ENCODE measurements at regions not wholly inside any gene's neighbourhood (a gene's known extent, or its start where the extent isn't known, plus 50 kb on each side); places are given as distances from the start of the nearest gene placed in this dataset.

DNA sequence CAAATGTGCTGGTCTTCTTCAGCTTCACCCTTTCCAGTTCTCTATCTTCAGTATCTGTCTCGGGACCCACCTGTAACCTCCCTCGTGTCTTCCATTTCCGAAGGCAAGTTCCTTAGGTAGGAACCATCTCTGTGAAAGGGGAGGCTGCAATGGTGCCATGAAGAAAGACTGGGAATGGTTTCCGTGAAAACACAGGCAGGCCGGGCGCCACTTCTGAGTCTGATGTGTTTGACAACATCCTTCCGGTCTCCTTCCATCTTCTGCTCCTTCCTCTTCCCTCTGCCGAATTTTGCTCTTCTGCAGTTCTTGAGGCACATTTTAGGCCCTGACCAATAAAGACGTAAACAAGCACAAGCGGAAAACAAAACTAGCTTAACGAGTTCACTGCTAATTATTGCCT is 328.0 kb downstream of the THBS2 start:
- H3K27me3 ChIP-seq (replicated peaks; ENCODE audit: insufficient read depth, low read length) = no peaks in the 10 kb centered on the region
- no peak overlapping the region for H3K4me2 ChIP-seq (ENCODE audit: low read depth, low read length)
- no peak for DNase-seq
- H2AFZ ChIP-seq (ENCODE audit: low read length) = no peak overlapping the region
- H3K9ac ChIP-seq (ENCODE audit: low read length) = no peak overlapping the region
- TF ChIP-seq EZH2phosphoT487 (IDR thresholded peaks at IDR 0.05; ENCODE audit: low read length) (no peak), EZH2 (optimal IDR thresholded peaks at IDR 0.05; ENCODE audit: low read depth, low read length) (no peak)
- TF ChIP-seq, protein P1, sequence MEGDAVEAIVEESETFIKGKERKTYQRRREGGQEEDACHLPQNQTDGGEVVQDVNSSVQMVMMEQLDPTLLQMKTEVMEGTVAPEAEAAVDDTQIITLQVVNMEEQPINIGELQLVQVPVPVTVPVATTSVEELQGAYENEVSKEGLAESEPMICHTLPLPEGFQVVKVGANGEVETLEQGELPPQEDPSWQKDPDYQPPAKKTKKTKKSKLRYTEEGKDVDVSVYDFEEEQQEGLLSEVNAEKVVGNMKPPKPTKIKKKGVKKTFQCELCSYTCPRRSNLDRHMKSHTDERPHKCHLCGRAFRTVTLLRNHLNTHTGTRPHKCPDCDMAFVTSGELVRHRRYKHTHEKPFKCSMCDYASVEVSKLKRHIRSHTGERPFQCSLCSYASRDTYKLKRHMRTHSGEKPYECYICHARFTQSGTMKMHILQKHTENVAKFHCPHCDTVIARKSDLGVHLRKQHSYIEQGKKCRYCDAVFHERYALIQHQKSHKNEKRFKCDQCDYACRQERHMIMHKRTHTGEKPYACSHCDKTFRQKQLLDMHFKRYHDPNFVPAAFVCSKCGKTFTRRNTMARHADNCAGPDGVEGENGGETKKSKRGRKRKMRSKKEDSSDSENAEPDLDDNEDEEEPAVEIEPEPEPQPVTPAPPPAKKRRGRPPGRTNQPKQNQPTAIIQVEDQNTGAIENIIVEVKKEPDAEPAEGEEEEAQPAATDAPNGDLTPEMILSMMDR (IDR thresholded peaks at IDR 0.05; ENCODE audit: low read length) = no peak
- H3K4me3 ChIP-seq (ENCODE audit: low read length) = no peak overlapping the region
- H3K9me3 ChIP-seq (replicated peaks; ENCODE audit: insufficient read depth, low read length) = no peaks in the 10 kb centered on the region
- H3K79me2 ChIP-seq (ENCODE audit: low read length) = no peaks in the 10 kb centered on the region
- no peaks in the 10 kb centered on the region for H3K36me3 ChIP-seq (replicated peaks; ENCODE audit: insufficient read depth, low read length)
- H3F3A ChIP-seq (ENCODE audit: insufficient read depth, low read length) = no peaks in the 10 kb centered on the region
- H4K20me1 ChIP-seq (ENCODE audit: insufficient read depth, low read length) = no peaks in the 10 kb centered on the region
- H3K9me2 ChIP-seq (replicated peaks; ENCODE audit: insufficient read depth, low read length) = no peaks in the 10 kb centered on the region
- H3K4me1 ChIP-seq (ENCODE audit: low read length) = no peaks in the 10 kb centered on the region
- H3K27ac ChIP-seq (ENCODE audit: low read length) = no peak overlapping the region

DNA sequence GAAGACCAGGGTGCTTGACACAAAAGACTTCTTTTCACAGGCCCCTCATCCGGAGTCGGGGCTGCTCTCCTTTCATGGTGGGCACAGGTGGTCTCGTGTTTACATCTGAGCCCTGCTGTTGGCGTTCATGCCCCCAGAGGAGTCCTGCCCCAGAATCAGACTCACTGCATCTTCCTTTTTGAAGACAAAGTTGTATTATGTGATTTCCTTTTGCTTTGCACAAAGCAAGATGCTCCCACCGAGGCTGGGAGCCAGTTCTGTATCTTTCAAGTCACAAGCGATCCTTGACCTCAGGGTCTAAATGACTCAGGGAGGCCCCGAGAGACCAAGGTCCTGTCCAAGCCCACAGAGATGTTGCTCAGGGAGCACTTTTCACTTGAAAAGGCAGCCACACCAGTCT is 330.5 kb downstream of the THBS2 start:
- Histone ChIP-seq H3K9me2 (replicated peaks; ENCODE audit: insufficient read depth, low read length) (no peaks in the 10 kb centered on the region), H3K27ac (ENCODE audit: low read length) (no peak overlapping the region), H3K4me1 (ENCODE audit: low read length) (no peaks in the 10 kb centered on the region), H3K79me2 (ENCODE audit: low read length) (no peaks in the 10 kb centered on the region), H3K36me3 (replicated peaks; ENCODE audit: insufficient read depth, low read length) (no peaks in the 10 kb centered on the region), H3K27me3 (replicated peaks; ENCODE audit: insufficient read depth, low read length) (no peaks in the 10 kb centered on the region), H3K4me3 (ENCODE audit: low read length) (no peak overlapping the region), H3F3A (ENCODE audit: insufficient read depth, low read length) (no peaks in the 10 kb centered on the region), H3K4me2 (ENCODE audit: low read depth, low read length) (no peak overlapping the region), H3K9me3 (replicated peaks; ENCODE audit: insufficient read depth, low read length) (no peaks in the 10 kb centered on the region), H4K20me1 (ENCODE audit: insufficient read depth, low read length) (no peaks in the 10 kb centered on the region), H2AFZ (ENCODE audit: low read length) (no peak overlapping the region), H3K9ac (ENCODE audit: low read length) (no peak overlapping the region)
- TF ChIP-seq EZH2phosphoT487 (IDR thresholded peaks at IDR 0.05; ENCODE audit: low read length) = no peak
- TF ChIP-seq EZH2 (optimal IDR thresholded peaks at IDR 0.05; ENCODE audit: low read depth, low read length) = no peak
- TF ChIP-seq, protein P1 (IDR thresholded peaks at IDR 0.05; ENCODE audit: low read length) = no peak
- DNase-seq = no peak

DNA sequence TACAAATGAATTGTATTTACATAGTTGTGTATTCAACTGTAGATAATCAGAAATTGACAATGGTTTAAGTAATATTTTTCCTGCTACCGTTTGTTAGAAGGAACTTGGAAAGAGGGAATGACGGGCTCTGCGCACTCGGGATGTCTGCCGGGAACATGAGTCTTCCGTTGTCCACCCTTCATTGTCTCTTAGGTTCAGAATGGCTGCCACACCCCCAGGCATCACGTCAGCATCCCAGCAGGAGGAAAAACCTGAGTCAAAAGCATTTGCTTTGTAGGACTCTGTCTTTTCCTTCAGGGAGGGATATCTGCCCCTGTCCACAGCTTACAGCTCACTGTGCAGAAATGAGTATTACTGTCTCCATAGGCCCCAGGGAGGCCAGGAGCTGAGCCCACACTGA is 331.2 kb downstream of the THBS2 start:
- no peaks in the 10 kb centered on the region for H4K20me1 ChIP-seq (ENCODE audit: insufficient read depth, low read length)
- H3K4me2 ChIP-seq (ENCODE audit: low read depth, low read length) = no peak overlapping the region
- H3F3A ChIP-seq (ENCODE audit: insufficient read depth, low read length) = no peaks in the 10 kb centered on the region
- no peak for DNase-seq
- no peaks in the 10 kb centered on the region for H3K36me3 ChIP-seq (replicated peaks; ENCODE audit: insufficient read depth, low read length)
- no peak overlapping the region for H3K4me3 ChIP-seq (ENCODE audit: low read length)
- no peaks in the 10 kb centered on the region for H3K4me1 ChIP-seq (ENCODE audit: low read length)
- H3K27ac ChIP-seq (ENCODE audit: low read length) = no peak overlapping the region
- H3K9ac ChIP-seq (ENCODE audit: low read length) = no peak overlapping the region
- H3K9me2 ChIP-seq (replicated peaks; ENCODE audit: insufficient read depth, low read length) = no peaks in the 10 kb centered on the region
- H3K9me3 ChIP-seq (replicated peaks; ENCODE audit: insufficient read depth, low read length) = no peaks in the 10 kb centered on the region
- TF ChIP-seq EZH2phosphoT487 (IDR thresholded peaks at IDR 0.05; ENCODE audit: low read length) (no peak), EZH2 (optimal IDR thresholded peaks at IDR 0.05; ENCODE audit: low read depth, low read length) (no peak)
- TF ChIP-seq, protein P1 (IDR thresholded peaks at IDR 0.05; ENCODE audit: low read length) = no peak
- no peaks in the 10 kb centered on the region for H3K27me3 ChIP-seq (replicated peaks; ENCODE audit: insufficient read depth, low read length)
- no peaks in the 10 kb centered on the region for H3K79me2 ChIP-seq (ENCODE audit: low read length)
- H2AFZ ChIP-seq (ENCODE audit: low read length) = no peak overlapping the region
